ENCODE measurements at regions not wholly inside any gene's neighbourhood (a gene's known extent, or its start where the extent isn't known, plus 50 kb on each side); places are given as distances from the start of the nearest gene placed in this dataset.

- TF ChIP-seq CTCF (IDR thresholded peaks at IDR 0.05): no peak
- H3K27me3 ChIP-seq (ENCODE audit: insufficient read depth in 3 of 3, low read length in 2 of 3): peaks cover 0 to 2% (median 0%) of the 10 kb centered on the region in 3 donors
- no peak for ATAC-seq
- no peaks in the 10 kb centered on the region for H3K9me3 ChIP-seq
- DNase-seq: no peak
- no peak overlapping the region for H3K4me3 ChIP-seq
- no peak overlapping the region for H3K27ac ChIP-seq
- no peaks in the 10 kb centered on the region for H3K4me1 ChIP-seq
- 67 to 72% (median 69%) methylated on average over 10 of the region's 10 CpGs for WGBS, 3 donors
- H3K36me3 ChIP-seq (ENCODE audit: insufficient read depth in 1 of 2, low read depth in 1 of 2): no peaks in the 10 kb centered on the region
- intact Hi-C loops (cut with DNase I): no loop called here
These were observed 254.4 kb upstream of the NCKAP5 start for GRCh38 chr2:133822517-133823225.

GRCh38 chr2:133823226-133823550 is 254.9 kb upstream of the NCKAP5 start:
- ATAC-seq: no peak

GRCh38 chr2:133824869-133825268 is 256.6 kb upstream of the NCKAP5 start:
- no peaks in the 10 kb centered on the region for H3K4me1 ChIP-seq
- no peak for TF ChIP-seq CTCF (IDR thresholded peaks at IDR 0.05)
- DNase-seq: no peak
- intact Hi-C loops (cut with DNase I): no loop called here
- ATAC-seq: no peak
- H3K27me3 ChIP-seq (ENCODE audit: insufficient read depth in 3 of 3, low read length in 2 of 3): peaks cover 0 to 4% (median 0%) of the 10 kb centered on the region in 3 donors
- H3K36me3 ChIP-seq (ENCODE audit: insufficient read depth in 1 of 2, low read depth in 1 of 2): no peaks in the 10 kb centered on the region
- no peak overlapping the region for H3K27ac ChIP-seq
- 80 to 95% (median 92%) methylated on average over 1 of the region's 1 CpG for WGBS, 3 donors
- H3K9me3 ChIP-seq: no peaks in the 10 kb centered on the region
- no peak overlapping the region for H3K4me3 ChIP-seq

More at GRCh38 chr2:133823226-133823550, 254.9 kb upstream of the NCKAP5 start:
- Histone ChIP-seq H3K9me3 (no peaks in the 10 kb centered on the region), H3K4me3 (no peak overlapping the region), H3K36me3 (ENCODE audit: insufficient read depth in 1 of 2, low read depth in 1 of 2) (no peaks in the 10 kb centered on the region), H3K4me1 (no peaks in the 10 kb centered on the region), H3K27ac (no peak overlapping the region), H3K27me3 (ENCODE audit: insufficient read depth in 3 of 3, low read length in 2 of 3) (peaks cover 0 to 4% (median 0%) of the 10 kb centered on the region in 3 donors)
- intact Hi-C loops (cut with DNase I): no loop called here
- WGBS, 3 donors: 59 to 73% (median 63%) methylated on average over 3 of the region's 3 CpGs
- no peak for DNase-seq
- TF ChIP-seq CTCF (IDR thresholded peaks at IDR 0.05): no peak

GRCh38 chr2:133825778-133826177 is 257.5 kb upstream of the NCKAP5 start:
- Histone ChIP-seq H3K4me3 (no peak overlapping the region), H3K4me1 (no peaks in the 10 kb centered on the region), H3K36me3 (ENCODE audit: insufficient read depth in 1 of 2, low read depth in 1 of 2) (no peaks in the 10 kb centered on the region), H3K9me3 (no peaks in the 10 kb centered on the region), H3K27ac (no peak overlapping the region), H3K27me3 (ENCODE audit: insufficient read depth in 3 of 3, low read length in 2 of 3) (peaks cover 0 to 4% (median 0%) of the 10 kb centered on the region in 3 donors)
- WGBS, 3 donors: 91 to 93% (median 92%) methylated on average over 6 of the region's 6 CpGs
- TF ChIP-seq CTCF (IDR thresholded peaks at IDR 0.05): no peak
- intact Hi-C loops (cut with DNase I): no loop called here
- no peak for DNase-seq
- no peak for ATAC-seq

GRCh38 chr2:133828913-133829312 is 260.6 kb upstream of the NCKAP5 start:
- Histone ChIP-seq H3K27me3 (ENCODE audit: insufficient read depth in 3 of 3, low read length in 2 of 3) (peaks cover 0 to 4% (median 0%) of the 10 kb centered on the region in 3 donors), H3K36me3 (ENCODE audit: insufficient read depth in 1 of 2, low read depth in 1 of 2) (no peaks in the 10 kb centered on the region), H3K9me3 (no peaks in the 10 kb centered on the region), H3K27ac (no peak overlapping the region), H3K4me1 (no peaks in the 10 kb centered on the region), H3K4me3 (no peak overlapping the region)
- no peak for TF ChIP-seq CTCF (IDR thresholded peaks at IDR 0.05)
- intact Hi-C loops (cut with DNase I): no loop called here
- 34 to 54% (median 43%) methylated on average over 2 of the region's 2 CpGs for WGBS, 3 donors
- ATAC-seq (no peak), DNase-seq (no peak)

Measured in psoas muscle (tissue), 7 donors.